Sigmoid colon (tissue), 6 donors: ENCODE measurements at regions not wholly inside any gene's neighbourhood (a gene's known extent, or its start where the extent isn't known, plus 50 kb on each side); places are given as distances from the start of the nearest gene placed in this dataset.
"Not testable (repeated sequence)": the region's sequence is repeated elsewhere in the genome, so short reads cannot be mapped to it uniquely, and the experiment has no call there.

Source experiments
- DNase-seq: peaks from one replicate; pipeline ENCODE4 v3.0.0-alpha.2; 2019
- H3K27ac ChIP-seq, 4 donors: fragments of 200-600 bp; sonication (generic); one replicate each; pipeline ENCODE4 v1.5.1; 2016 to 2019; ENCODE audit warnings: mild to moderate bottlenecking in 1 of 4
- H3K27me3 ChIP-seq, 3 donors: fragments of 200-600 bp; sonication (generic); one replicate each; pipeline ENCODE4 v1.5.1; 2019; ENCODE audit warnings: mild to moderate bottlenecking in 1 of 3
- H3K36me3 ChIP-seq, 4 donors: fragments of 200-600 bp; sonication (generic); one replicate each; pipeline ENCODE4 v1.5.1; 2016 to 2019
- H3K4me1 ChIP-seq, 4 donors: fragments of 200-600 bp; sonication (generic); one replicate each; pipeline ENCODE4 v1.5.1; 2017 to 2019
- H3K4me3 ChIP-seq, 4 donors: fragments of 200-600 bp; sonication (generic); one replicate each; pipeline ENCODE4 v1.5.1; 2017 to 2019; ENCODE audit warnings: mild to moderate bottlenecking in 2 of 4, moderate library complexity in 1 of 4
- H3K9me3 ChIP-seq, 4 donors: fragments of 200-600 bp in 3 of 4; sonication (generic) in 3 of 4; one replicate each; pipeline versions ENCODE4 v1.5.1 to v1.6.1; 2013 to 2019
- EP300 ChIP-seq, 4 donors: sonication (generic); formaldehyde crosslinking; IDR thresholded peaks; one replicate each; pipeline ENCODE4 v1.6.1; 2017; ENCODE audit warnings: antibody characterized with exemption in 4 of 4
- POLR2A ChIP-seq, 2 donors: fragments of 450-650 bp; IDR thresholded peaks; one replicate each; pipeline ENCODE4 v1.6.1; 2016; ENCODE audit warnings: antibody characterized with exemption in 2 of 2, mild to moderate bottlenecking in 2 of 2, moderate library complexity in 2 of 2
- POLR2AphosphoS5 ChIP-seq, 4 donors: sonication (generic); formaldehyde crosslinking; IDR thresholded peaks; one replicate each; pipeline ENCODE4 v1.6.1; 2017; ENCODE audit warnings: antibody characterized with exemption in 4 of 4
- WGBS, 2 donors: extraction: QIAGEN DNeasy Blood & Tissue Kit; methylation state at CpG; one replicate each; pipeline ENCODE4 v1.1.7; 2013; 5-methylcytosine and 5-hydroxymethylcytosine counted together
- intact Hi-C: fragments of 100-400 bp; cut with DNase I; formaldehyde crosslinking; loops from one replicate; pipeline ENCODE4 v1.15.1; 2023
- TF ChIP-seq, protein P1 (sequence below), 4 experiments: fragments of 450-650 bp in 3 of 4; fragments of 200-600 bp in 1 of 4; IDR thresholded peaks; one replicate each; pipeline ENCODE4 v1.5.1; 2016 to 2019; ENCODE audit warnings: antibody characterized with exemption in 4 of 4, mild to moderate bottlenecking in 3 of 4, moderate library complexity in 2 of 4
- donor health status: healthy with polysubstance abuse.
- donor health status: healthy.

DNA sequence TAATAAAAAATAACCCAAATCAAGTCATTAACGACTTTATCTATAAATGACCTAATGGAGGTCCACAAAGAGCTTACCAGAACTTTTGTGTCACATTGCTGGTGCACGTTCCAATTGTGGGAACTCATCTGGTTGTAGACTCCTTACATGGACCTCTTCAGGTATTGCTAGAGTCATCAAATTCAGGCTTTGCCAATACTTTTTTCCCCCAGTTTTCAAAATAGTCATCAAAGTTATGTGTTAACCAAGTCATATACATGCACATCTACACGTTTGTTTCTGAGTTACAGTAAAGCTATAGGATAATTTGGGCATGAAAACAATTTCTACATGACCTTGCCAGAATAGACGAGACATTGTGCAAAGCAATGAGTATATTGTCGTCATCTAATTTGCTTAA lies 76.2 kb upstream of the ADAMTS18 start:
- Histone ChIP-seq H3K36me3 (no peaks in the 10 kb centered on the region), H3K4me1 (no peaks in the 10 kb centered on the region), H3K9me3 (no peaks in the 10 kb centered on the region), H3K4me3 (no peak overlapping the region), H3K27me3 (no peaks in the 10 kb centered on the region), H3K27ac (no peak overlapping the region)
- TF ChIP-seq, protein P1, sequence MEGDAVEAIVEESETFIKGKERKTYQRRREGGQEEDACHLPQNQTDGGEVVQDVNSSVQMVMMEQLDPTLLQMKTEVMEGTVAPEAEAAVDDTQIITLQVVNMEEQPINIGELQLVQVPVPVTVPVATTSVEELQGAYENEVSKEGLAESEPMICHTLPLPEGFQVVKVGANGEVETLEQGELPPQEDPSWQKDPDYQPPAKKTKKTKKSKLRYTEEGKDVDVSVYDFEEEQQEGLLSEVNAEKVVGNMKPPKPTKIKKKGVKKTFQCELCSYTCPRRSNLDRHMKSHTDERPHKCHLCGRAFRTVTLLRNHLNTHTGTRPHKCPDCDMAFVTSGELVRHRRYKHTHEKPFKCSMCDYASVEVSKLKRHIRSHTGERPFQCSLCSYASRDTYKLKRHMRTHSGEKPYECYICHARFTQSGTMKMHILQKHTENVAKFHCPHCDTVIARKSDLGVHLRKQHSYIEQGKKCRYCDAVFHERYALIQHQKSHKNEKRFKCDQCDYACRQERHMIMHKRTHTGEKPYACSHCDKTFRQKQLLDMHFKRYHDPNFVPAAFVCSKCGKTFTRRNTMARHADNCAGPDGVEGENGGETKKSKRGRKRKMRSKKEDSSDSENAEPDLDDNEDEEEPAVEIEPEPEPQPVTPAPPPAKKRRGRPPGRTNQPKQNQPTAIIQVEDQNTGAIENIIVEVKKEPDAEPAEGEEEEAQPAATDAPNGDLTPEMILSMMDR (IDR thresholded peaks at IDR 0.05) = no peak
- TF ChIP-seq POLR2AphosphoS5 (IDR thresholded peaks at IDR 0.05) (no peak), POLR2A (IDR thresholded peaks at IDR 0.05) (no peak), EP300 (IDR thresholded peaks at IDR 0.05) (no peak)
- no peak for DNase-seq
- WGBS, 2 donors = 23 to 69% methylated on average over 5 of the region's 5 CpGs
- intact Hi-C loops = no loop called here

DNA sequence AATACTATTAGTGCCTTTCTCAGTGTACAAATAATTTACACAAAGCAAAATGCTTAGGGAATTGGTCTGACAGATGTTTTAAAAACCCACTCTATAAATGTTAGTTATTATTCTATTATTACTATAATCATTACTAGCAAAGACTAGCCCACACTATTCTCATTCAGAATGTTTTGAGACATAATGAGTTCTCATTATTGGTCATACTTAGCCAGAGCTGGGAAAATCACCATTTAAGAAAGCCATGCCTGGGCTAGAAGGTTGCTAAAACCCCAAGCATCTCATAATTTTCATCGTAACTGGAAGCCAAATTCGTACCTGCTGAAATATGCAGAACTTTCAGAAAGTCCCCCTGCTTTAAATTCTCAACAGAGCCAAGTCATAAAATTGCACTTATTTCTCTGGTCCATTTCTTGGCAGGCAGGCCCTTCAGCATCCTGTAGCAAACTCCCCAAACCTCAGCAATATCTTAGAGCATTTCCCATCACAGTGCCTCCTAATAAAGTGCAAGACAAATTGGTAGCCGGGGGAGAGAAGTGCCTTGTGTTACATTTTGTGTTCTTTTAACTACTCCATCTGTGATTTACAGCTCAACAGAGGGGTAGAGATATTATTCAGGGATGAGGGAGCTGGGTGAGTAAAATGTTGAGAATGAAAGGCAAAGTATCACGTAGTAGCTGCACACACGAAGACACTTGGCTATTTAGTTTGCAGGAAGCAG lies 79.8 kb upstream of the ADAMTS18 start:
- intact Hi-C loops = no loop called here
- Histone ChIP-seq H3K9me3 (no peaks in the 10 kb centered on the region), H3K27ac (no peak overlapping the region), H3K4me3 (no peak overlapping the region), H3K27me3 (no peaks in the 10 kb centered on the region), H3K36me3 (no peaks in the 10 kb centered on the region), H3K4me1 (no peaks in the 10 kb centered on the region)
- 69 to 73% methylated on average over 5 of the region's 5 CpGs for WGBS, 2 donors
- no peak for DNase-seq
- TF ChIP-seq POLR2AphosphoS5 (IDR thresholded peaks at IDR 0.05) = no peak

DNA sequence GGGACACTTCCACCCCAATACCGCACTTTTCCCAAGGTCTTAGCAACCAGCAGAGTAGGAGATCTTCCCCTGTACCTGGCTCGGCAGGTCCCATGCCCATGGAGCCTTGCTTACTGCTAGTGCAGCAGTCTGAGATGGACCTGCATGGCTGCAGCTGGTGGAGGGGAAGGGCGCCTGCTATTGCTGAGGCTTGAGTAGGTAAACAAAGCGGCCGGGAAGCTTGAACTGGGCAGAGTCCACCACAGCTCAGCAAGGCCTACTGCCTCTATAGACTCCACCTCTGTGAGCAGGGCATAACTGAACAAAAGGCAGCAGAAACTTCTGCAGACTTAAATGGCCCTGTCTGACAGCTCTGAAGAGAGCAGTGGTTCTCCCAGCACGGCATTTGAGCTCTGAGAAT lies 90.4 kb upstream of the ADAMTS18 start:
- H3K27ac ChIP-seq, H3K27me3 ChIP-seq, H3K36me3 ChIP-seq, DNase-seq, H3K4me1 ChIP-seq, H3K4me3 ChIP-seq, intact Hi-C loops, H3K9me3 ChIP-seq: not testable (repeated sequence)
- 33 to 74% methylated on average over 6 of the region's 6 CpGs for WGBS, 2 donors

DNA sequence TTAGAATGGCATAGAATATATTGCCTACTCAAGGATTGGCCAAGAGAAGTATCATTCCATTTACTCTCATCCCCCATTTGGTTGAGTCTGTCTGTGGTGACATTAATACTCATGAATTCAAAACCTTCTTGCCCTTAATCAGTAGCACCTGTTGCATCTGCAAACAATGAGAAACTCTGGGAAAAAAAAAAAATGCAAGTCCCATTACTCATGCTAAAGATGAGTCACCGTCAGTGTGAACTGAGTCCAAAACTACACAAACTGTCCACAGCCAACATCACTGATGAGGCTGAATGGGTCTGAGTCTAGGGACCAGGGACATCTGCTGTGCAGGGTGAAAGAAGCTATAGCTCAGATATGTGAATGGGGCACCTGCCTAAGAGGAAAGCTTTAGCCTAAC lies 96.9 kb upstream of the ADAMTS18 start:
- Histone ChIP-seq H3K9me3 (no peaks in the 10 kb centered on the region), H3K36me3 (no peaks in the 10 kb centered on the region), H3K27ac (no peak overlapping the region), H3K27me3 (no peaks in the 10 kb centered on the region), H3K4me3 (no peak overlapping the region), H3K4me1 (no peaks in the 10 kb centered on the region)
- 57 to 76% methylated on average over 1 of the region's 1 CpG for WGBS, 2 donors
- intact Hi-C loops = no loop called here
- TF ChIP-seq POLR2A (IDR thresholded peaks at IDR 0.05) (no peak), EP300 (IDR thresholded peaks at IDR 0.05) (no peak), POLR2AphosphoS5 (IDR thresholded peaks at IDR 0.05) (no peak)
- TF ChIP-seq, protein P1 (IDR thresholded peaks at IDR 0.05) = no peak
- no peak for DNase-seq

DNA sequence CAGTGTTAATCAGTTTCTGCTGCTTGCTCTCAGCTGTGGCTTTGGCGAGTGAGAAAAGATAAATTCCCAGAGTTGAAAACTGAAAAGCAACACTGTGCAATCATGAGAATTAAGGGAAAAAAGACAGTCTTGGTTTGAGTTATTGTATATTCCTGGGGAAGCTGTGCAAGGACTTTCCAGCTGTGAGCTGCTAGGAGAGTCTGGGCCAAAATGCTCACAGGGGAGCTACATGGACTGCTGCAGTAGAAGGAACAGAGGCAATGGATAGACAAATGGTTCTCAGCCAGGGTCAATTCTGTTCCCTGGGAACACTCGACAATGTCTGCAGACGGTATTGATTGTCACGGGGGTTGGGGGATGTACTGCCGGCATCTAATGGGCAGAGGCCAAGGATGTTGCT lies 102.0 kb upstream of the ADAMTS18 start:
- no peak overlapping the region for H3K27ac ChIP-seq
- no peaks in the 10 kb centered on the region for H3K36me3 ChIP-seq
- WGBS, 2 donors = 80 to 82% methylated on average over 5 of the region's 5 CpGs
- H3K4me3 ChIP-seq = no peak overlapping the region
- TF ChIP-seq POLR2AphosphoS5 (IDR thresholded peaks at IDR 0.05) (no peak), EP300 (IDR thresholded peaks at IDR 0.05) (no peak), POLR2A (IDR thresholded peaks at IDR 0.05) (no peak)
- TF ChIP-seq, protein P1 (IDR thresholded peaks at IDR 0.05) = no peak
- peaks cover 0 to 4% (median 0%) of the 10 kb centered on the region in 4 donors for H3K4me1 ChIP-seq
- no peaks in the 10 kb centered on the region for H3K9me3 ChIP-seq
- DNase-seq = no peak
- intact Hi-C loops = no loop called here
- H3K27me3 ChIP-seq = no peaks in the 10 kb centered on the region
